Superior temporal gyrus (tissue), 1 donor: ENCODE measurements at regions not wholly inside any gene's neighbourhood (a gene's known extent, or its start where the extent isn't known, plus 50 kb on each side); places are given as distances from the start of the nearest gene placed in this dataset.
"Not testable (repeated sequence)": the region's sequence is repeated elsewhere in the genome, so short reads cannot be mapped to it uniquely, and the experiment has no call there.

Experiments
- DNase-seq: peaks from one replicate; pipeline ENCODE4 v3.0.0-alpha.2; 2016; ENCODE audit errors: extremely low spot score

DNA sequence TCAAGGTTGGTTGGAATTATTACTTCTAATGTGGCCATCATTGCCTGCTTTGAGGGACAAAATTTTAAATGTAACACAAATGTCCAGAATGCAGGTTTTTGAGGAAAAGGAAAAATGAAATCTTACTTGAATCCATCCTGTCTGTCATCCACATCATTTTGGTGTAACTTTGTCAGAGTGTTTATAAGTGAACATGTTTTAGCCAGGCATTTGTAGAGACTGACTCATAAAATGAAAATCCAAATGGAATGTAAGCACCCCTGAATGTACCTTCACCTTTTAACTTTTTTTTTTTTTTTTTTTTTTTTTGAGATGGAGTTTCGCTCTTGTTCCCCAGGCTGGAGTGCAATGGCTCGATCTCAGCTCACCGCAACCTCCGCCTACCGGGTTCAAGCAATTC lies 141.8 kb upstream of the BNIP2 start:
- no peak for DNase-seq

DNA sequence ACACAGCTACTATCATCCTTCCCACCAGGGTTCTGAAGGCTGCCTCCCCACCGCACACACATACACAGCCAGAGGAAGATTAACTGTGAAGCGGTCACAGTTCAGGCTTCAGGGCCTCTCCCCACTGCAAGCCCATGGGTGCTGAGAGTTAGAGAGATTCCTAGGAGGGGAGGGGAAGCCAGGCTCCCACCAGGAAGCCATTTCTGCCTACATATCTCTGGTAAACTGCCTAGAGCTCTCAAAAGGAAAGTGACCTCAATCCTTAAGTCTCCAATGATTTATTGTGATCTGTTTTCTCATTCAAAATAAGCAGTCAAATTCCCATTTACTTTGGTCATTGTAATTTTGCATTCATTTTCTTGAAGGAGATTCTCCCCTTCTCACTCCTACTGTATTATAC lies 141.0 kb upstream of the BNIP2 start:
- DNase-seq, result no peak

DNA sequence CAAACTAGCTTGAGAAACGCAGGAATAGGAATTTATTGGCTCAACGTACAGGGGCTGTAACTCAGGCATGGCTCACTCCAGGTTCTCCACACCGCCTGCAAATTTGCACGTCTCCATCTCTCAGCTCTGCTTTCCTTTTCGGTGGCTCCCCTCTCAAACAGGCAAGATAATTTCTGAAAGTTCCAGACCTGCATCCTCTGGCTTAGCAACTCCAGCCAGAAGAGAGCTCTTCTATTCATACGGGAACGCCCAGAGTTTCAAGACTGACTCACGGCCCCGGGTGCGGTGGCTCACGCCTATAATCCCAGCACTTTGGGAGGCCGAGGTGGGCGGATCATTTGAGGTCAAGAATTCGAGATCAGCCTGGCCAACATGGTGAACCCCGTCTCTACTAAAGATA lies 139.7 kb upstream of the BNIP2 start:
- DNase-seq, result no peak

DNA sequence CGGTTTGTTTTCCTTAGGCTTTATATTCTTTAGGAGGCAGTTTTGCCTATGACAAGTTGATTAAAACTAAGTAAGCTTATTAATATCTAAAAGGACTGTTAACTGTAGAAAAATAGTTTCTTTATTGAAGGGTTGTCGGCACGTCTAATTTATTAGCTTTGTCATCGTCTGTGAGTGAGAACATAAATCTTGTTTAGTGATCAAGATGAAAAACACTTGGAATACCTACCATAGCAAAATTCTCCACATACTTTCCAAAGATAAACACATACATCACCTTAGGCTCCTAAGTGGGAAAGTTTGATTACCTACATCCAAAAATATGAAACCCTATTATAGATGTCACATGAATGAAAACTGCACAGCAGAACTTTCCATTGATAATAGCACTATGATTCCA lies 139.1 kb upstream of the BNIP2 start:
- DNase-seq, result no peak

DNA sequence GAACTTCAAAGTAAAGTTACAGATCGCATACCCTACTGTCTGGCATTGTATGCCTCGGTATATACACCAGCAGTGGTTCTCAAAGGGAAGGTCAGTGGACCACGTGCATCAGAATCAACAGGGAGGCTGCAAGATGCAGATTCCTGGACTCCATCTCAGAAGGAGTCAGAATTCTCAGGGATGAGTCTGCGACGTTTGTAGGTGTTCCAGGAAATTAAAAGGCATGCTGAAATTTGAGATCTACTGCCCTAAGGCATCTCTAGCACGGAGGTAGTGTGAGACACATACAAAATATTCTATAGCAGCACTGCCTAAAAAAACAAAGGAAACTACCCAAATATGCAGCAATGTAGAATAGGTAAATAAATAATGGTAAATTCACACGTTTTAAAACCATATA lies 136.8 kb upstream of the BNIP2 start:
- DNase-seq, result no peak

DNA sequence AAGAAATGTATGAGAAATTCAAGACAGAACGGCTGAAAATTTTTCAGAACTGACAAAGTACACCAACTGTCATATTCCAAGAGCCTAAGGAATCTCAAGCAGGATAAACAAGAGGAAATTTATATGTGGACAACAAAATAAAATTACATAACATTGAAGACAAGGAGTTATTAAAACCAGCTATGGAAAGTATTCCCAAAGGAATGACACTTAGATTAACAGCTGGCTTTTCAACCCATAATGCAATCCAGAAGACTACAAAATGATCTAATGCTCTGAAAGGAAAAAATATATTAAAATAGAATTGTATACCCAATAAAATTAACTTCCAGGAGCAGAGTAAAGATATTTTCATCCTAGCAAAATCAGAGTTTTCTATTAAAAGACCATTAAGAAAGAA lies 132.2 kb upstream of the BNIP2 start:
- no peak for DNase-seq

DNA sequence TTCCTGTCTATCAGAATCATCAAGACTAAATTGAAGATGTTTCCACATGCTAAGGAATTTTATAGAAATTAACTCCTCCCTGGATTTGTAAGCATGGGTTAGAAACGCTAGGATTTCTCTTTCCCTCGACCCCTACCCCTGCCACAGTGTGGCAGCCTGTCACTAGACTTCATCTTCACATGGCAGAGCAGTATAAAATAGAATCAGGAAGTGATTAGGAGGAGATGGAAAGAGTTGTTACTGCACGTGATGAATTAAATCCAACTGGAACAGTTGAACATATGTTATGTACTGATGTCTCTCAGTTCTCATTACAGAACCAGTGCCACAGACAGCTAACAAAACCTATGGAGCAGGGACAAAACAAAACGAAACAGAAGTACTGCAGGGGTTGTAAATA lies 130.0 kb upstream of the BNIP2 start:
- no peak for DNase-seq

DNA sequence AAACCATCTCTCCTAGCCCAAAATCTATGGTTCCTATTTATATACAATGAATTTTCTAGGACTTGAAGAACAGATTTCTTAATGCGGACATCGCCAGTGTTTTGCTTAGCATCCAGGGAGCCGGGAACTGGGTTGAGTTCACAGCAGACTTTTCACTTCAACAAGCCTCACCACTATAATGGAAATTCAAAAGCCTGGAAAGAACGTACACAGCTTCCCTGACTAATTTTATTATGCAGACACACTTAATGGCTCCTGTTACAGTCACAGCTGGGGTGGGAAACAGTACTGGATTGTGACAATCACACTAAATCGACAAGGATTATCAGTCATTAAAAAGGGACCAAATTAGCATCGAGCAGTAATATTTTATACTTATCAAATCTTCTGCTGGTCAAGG lies 129.2 kb upstream of the BNIP2 start:
- DNase-seq, result no peak

DNA sequence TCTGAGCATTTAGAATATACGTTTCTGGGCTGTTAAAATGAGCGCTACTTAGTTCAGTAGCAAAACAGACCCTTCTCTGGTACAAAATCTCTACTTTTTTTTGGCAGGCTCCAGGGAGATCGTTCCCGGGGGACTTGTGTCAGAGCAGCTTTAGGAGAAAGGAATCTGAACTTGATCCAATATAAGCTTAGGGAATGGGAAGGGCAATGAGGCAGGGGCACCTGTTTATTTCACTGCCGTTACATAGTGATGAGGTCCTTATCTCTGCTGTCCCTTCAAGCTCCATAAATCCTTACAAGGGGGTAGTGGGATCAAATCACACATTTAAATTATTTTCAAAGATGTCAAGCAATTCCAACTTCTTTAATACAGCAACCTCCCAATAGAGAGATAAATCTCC lies 128.7 kb upstream of the BNIP2 start:
- no peak for DNase-seq

DNA sequence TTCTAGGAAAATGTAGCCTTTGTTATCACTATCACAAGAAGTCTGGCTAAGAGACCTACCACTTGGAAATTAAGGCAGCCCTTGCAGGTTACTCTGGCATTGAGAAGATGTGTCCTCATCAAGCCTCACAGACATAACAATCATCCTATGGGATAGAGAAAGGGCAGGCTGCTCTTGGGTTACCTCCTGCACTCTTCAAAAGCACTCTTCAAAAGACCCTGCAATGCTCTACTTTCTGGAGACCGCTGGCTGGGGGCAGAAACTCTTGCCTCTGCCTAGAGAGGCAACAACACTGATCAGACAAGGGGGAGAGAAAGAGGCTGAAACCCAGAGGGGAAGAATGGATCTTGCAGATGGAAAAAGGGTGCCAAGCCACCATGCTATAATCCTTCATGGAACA lies 127.9 kb upstream of the BNIP2 start:
- DNase-seq, result no peak

DNA sequence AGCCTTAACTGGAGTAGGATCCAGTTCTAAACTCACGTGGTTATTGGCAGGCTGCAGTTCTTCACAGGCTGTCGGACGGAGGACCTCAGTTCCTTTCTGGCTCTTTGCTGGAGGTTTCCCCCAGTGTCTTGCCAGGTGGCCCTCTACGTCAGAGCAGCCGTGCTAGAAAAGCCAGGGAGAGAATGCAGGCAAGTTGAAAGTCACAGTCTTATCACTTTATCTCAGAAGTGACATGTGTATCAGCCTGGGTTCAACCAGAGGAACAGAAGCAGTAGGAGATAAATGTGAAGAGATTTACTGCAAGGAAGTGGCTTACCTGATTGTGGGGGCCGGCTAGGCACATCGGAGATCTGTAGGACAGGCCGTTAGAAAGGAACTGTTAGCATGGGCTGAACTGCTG lies 125.3 kb upstream of the BNIP2 start:
- DNase-seq, result no peak

DNA sequence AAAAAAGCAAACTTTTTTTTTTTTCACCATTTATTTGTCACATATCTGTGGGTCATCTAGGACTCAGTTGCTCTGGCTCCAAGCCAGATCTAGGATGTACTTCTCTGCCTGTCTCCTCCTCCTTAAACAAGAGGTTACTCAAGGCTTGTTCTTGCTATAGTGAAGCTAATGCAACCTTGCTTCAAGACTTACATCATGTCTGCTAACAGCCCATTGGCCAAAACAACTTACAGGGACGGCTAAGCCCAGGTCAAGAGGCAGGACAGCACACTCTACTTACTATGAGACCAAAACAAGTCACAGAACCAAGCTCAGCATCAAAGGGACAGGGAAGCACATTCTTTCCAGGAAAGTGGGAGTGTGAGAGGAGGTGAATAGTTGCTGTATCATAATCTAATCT lies 123.8 kb upstream of the BNIP2 start:
- no peak for DNase-seq

DNA sequence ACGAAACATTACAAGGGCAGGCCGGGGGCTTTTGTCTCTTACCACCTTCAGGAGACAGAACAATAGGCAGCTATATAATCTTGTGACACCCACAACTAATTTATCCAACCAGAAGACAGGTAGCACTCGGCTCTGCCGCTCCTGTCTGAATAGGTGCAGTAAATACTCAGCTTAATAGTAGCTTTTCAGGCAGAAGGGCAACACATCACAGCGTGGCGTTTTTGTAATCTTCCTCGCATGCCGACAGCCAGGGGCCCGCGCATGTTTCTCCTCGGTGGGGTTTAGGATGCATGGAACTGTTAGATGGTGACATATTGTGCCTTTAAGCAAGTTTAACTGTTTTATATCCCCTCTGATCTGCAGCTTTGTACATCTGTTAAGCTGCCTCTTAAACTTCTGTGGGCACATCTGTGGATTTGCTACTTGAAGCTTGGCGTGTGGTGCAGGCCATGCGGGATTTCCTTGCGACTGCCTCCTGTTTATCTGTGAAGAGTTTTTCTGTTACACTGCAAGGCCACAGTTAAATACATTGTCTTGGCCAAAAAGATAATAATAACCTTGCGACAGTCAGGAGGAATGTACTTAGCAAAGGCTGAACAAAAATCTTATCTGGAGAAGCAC lies 123.2 kb upstream of the BNIP2 start:
- no peak for DNase-seq

DNA sequence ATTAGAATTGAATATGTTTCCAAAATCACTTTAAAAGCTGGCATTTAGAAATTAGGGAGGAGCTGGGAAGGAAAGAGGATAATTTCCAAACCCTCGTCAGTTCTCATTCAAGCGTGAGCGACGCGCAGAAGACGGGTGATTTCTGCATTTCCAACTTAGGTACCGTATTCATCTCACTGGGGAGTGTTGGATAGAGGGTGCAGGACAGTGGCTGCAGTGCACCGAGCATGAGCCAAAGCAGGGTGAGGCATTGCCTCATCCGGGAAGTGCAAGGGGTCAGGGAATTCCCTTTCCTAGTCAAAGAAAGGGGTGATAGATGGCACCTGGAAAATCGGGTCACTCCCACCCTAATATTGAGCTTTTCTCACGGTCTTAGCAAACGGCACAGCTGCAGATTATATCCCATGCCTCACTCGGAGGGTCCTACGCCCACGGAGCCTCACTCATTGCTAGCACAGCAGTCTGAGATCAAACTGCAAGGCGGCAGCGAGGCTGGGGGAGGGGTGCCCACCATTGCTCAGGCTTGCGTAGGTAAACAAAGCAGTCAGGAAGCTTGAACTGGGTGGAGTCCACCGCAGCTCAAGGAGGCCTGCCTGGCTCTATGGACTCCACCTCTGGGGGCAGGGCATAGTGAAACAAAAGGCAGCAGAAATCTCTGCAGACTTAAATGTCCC lies 114.3 kb upstream of the BNIP2 start:
- DNase-seq, result not testable (repeated sequence)

DNA sequence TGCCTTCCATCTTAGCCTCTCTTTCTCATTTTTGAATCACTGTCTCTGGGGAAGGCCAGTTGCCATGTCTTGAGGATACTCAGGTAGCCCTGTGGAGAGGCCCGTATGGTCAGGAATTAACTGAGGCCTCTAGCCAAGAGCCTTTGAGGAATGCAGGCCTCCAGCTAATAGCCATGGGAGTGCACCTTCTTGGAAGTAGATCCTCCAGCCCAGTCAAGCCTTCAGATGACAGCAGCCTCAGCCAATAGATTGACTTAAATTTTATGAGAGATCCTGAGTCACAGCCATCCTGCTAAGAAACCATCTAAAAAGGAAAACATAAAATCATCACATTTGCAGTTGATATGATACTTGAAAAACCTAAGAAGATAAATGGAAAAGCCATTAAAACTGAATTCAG lies 112.5 kb upstream of the BNIP2 start:
- DNase-seq, result no peak

DNA sequence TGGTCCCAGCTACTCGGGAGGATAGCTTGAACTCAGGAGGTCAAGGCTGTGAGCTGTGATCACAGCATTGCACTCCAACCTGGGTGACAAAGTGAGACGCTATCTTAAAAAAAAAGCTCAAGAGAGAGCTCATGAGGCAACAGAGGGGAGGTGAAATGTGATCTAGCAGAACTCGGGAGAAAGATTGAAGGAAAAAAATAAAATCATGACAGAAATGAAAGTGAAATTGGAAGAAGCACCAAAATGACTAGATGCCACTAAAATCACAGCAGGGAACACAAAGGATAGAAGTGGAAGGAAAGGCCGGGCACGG lies 109.4 kb upstream of the BNIP2 start:
- no peak for DNase-seq

DNA sequence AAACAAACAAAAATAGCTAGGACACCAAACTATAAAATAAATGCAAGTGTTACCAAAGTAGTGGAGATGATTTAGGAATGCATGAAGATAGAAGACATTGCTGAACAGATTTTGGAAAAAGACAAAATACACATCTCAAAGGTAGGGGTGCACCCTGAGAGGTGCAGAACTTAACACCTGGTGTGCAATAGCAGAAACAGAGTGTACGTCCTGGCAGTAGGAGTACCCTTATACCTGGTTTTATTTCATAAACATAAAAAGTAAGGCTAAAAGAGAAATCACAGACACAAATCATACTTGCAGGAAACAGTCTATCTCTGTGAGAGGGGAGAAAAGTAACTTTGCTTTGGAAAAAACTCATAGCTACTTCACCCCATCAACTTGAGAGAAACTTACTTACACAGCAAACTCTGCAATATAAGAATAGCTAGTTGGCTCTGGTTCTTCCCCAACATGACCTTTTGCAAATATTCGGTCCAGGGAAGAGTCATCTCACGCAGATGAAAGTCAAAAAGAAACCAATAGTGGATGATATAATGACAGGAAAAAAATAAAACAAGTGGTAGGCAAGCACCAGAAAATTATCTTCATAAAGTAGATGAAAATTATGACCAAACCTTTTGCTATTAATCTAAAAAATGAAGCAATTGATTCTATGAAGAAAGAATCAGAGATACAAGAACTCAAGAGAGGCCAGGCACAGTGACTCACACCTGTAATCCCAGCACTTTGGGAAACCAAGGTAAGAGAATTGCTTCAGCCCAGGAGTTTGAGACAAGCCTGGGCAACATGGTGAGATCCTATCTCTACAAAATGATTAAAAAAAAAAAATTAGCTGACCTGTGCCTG lies 108.9 kb upstream of the BNIP2 start:
- no peak for DNase-seq

DNA sequence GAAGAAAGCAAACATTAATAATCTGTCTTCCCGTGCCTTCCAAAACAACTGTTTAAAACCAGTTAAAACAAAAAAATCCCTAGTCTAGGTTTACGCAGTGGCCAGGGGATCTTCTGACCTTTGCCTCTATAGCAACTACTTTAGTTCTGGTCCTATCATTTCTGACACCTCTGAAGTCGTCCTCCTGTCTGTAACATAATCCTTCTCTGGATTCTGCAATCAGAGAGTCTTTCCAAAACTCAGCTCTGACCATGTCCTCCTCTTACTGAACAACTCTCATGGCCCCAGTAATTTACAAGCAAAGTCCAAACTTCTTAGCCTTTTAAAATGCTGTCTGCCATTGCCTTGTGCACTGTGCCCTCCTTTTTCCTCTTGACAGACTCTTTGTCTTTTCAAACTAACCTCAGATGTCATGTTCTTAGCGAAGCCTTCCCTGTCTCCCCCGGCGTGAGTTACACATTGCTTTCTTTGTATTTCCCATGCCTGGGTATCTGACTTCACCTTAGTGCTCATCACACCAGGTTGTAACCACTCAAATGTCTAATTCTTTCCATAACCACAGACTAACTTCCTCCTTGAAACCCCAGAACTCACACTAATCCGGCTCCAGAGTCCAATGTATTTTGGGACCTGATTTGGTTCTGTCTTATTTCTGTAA lies 105.2 kb upstream of the BNIP2 start:
- no peak for DNase-seq

DNA sequence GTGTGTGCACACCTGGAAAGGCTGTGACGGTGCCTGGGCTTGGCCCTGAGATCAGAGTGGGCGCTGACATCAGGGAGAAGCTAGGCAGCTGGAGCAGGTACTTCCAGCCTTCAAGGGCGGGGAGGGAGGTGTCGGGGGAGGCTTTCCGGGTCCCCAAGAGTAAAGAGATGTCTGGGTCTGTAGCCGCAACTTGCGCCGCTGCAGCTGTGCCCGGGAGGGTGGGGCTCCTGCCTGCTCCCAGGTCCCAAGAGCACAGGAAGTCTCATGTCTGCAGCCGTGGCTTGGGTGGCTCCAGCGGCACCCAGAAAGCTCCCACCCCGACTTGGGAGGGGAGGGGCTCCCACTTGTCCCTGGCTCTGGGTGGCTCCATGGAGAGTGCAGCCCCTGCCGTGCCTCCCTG lies 103.2 kb upstream of the BNIP2 start:
- no peak for DNase-seq

DNA sequence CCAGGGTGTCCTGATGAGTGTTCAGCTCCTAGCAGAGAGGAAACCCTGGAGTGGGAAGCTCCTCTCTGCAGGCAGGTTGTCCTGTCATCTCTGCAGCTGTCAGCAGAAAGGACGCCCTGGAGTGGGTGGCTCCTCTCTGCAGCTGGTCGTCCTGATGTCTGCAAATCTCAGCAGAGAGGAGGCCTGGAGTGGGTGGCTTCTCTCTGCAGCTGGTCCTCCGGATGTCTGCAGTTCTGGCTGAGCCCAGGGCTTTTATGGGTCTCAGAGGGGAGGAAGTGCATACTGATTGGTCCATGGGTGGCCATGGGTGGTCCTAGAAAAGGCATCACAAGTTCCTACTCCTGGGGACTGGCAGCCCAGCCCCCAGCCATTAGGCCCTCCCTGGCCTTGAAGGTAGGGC lies 102.6 kb upstream of the BNIP2 start:
- DNase-seq, result no peak

DNA sequence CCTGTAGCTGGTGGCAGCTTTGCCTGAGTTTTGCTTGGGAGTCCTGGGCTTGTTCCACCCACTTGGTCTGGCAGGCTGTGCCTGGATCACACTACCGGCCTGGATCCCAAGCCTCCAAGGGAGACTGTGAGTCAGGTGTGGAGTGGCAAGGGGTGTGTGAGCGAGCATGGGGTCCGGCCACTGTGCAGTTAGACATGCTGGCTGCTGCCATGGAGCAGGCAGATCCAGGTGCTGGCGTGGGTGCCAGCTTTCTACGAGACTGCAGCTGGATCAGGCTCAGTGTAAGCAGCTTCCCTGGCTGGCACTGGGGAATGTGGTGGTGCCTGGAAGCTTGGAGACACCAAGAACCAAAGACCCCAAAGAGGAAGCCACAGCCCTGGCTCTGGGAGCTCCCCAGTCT lies 102.0 kb upstream of the BNIP2 start:
- DNase-seq, result no peak

DNA sequence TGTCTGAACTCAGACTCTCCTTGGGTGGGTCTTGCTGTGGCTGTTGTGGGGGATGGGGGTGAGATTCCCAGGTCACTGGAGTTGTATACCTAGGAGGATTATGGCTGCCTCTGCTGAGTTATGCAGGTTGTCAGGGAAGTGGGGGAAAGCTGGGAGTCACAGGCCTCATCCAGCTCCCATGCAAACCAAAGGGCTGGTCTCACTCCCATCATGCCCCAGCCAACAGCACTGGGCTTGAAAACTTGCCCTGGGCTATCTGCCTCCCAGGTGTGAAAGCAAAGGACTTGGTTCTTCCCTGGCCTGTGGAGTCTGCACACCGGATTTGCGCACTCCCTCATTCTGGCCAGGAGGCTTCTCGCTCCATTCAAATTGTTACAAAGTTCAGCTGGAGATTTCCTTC lies 97.3 kb upstream of the BNIP2 start:
- DNase-seq, result not testable (repeated sequence)

DNA sequence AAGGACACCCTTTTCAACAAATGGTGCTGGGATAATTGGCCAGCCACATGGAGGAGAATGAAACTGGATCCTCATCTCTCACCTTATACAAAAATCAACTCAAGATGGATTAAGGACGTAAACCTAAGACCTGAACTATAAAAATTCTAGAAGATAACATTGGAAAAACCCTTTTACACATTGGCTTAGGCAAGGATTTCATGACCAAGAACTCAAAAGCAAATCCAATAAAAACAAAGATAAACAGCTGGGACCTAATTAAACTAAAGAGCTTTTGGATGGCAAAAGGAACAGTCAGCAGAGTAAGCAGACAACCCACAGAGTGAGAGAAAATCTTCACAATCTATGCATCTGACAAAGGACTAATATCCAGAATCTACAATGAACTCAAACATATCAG lies 96.9 kb upstream of the BNIP2 start:
- not testable (repeated sequence) for DNase-seq
